ENCODE measurements at regions not wholly inside any gene's neighbourhood (a gene's known extent, or its start where the extent isn't known, plus 50 kb on each side); places are given as distances from the start of the nearest gene placed in this dataset.

GRCh38 chr1:18535391-18536210 lies 54.9 kb downstream of the KLHDC7A start:
- H3K4me3 ChIP-seq (ENCODE audit: low read depth, low read length): no peak overlapping the region
- H3K4me1 ChIP-seq (ENCODE audit: control insufficient read depth, insufficient read depth, low read length): no peaks in the 10 kb centered on the region; the same call in 1 of the 2 replicates
- no peak overlapping the region for H3K9ac ChIP-seq (ENCODE audit: low read depth, low read length)
- H3K36me3 ChIP-seq (ENCODE audit: control insufficient read depth, insufficient read depth, low read length): no peaks in the 10 kb centered on the region
- no peaks in the 10 kb centered on the region for H3K9me3 ChIP-seq (ENCODE audit: control insufficient read depth, insufficient read depth, low read length)
- H3K27ac ChIP-seq (ENCODE audit: low read depth, low read length): no peak overlapping the region
- peaks cover 9% of the 10 kb centered on the region for H3K27me3 ChIP-seq (ENCODE audit: control insufficient read depth, insufficient read depth, low read length)

- no peak overlapping the region for H3K9ac ChIP-seq (ENCODE audit: low read depth, low read length)
- H3K9me3 ChIP-seq (ENCODE audit: control insufficient read depth, insufficient read depth, low read length): no peaks in the 10 kb centered on the region
- H3K27me3 ChIP-seq (ENCODE audit: control insufficient read depth, insufficient read depth, low read length): peaks cover 9% of the 10 kb centered on the region
- no peaks in the 10 kb centered on the region; the same call in 1 of the 2 replicates for H3K4me1 ChIP-seq (ENCODE audit: control insufficient read depth, insufficient read depth, low read length)
- H3K27ac ChIP-seq (ENCODE audit: low read depth, low read length): no peak overlapping the region
- H3K36me3 ChIP-seq (ENCODE audit: control insufficient read depth, insufficient read depth, low read length): no peaks in the 10 kb centered on the region
- no peak overlapping the region for H3K4me3 ChIP-seq (ENCODE audit: low read depth, low read length)
These were observed 55.6 kb downstream of the KLHDC7A start for GRCh38 chr1:18536356-18536755.

GRCh38 chr1:18536915-18537314 lies 56.2 kb downstream of the KLHDC7A start:
- no peak overlapping the region for H3K4me3 ChIP-seq (ENCODE audit: low read depth, low read length)
- no peaks in the 10 kb centered on the region for H3K9me3 ChIP-seq (ENCODE audit: control insufficient read depth, insufficient read depth, low read length)
- no peak overlapping the region for H3K27ac ChIP-seq (ENCODE audit: low read depth, low read length)
- peaks cover under 1% of the 10 kb centered on the region; the same call in 1 of the 2 replicates for H3K4me1 ChIP-seq (ENCODE audit: control insufficient read depth, insufficient read depth, low read length)
- H3K9ac ChIP-seq (ENCODE audit: low read depth, low read length): no peak overlapping the region
- peaks cover 9% of the 10 kb centered on the region for H3K27me3 ChIP-seq (ENCODE audit: control insufficient read depth, insufficient read depth, low read length)
- no peaks in the 10 kb centered on the region for H3K36me3 ChIP-seq (ENCODE audit: control insufficient read depth, insufficient read depth, low read length)

- Histone ChIP-seq H3K9ac (ENCODE audit: low read depth, low read length) (no peak overlapping the region), H3K27me3 (ENCODE audit: control insufficient read depth, insufficient read depth, low read length) (0 out of 2 replicates have a peak, but pooled peaks cover 3% of the 10 kb centered on the region), H3K36me3 (ENCODE audit: control insufficient read depth, insufficient read depth, low read length) (no peaks in the 10 kb centered on the region), H3K4me1 (ENCODE audit: control insufficient read depth, insufficient read depth, low read length) (peaks cover 8% of the 10 kb centered on the region), H3K4me3 (ENCODE audit: low read depth, low read length) (no peak overlapping the region), H3K27ac (ENCODE audit: low read depth, low read length) (no peak overlapping the region), H3K9me3 (ENCODE audit: control insufficient read depth, insufficient read depth, low read length) (no peaks in the 10 kb centered on the region)
These were observed 56.9 kb downstream of the KLHDC7A start for GRCh38 chr1:18537386-18538306.

GRCh38 chr1:18539171-18539570 lies 58.4 kb downstream of the KLHDC7A start:
- Histone ChIP-seq H3K9ac (ENCODE audit: low read depth, low read length) (no peak overlapping the region), H3K9me3 (ENCODE audit: control insufficient read depth, insufficient read depth, low read length) (no peaks in the 10 kb centered on the region), H3K4me1 (ENCODE audit: control insufficient read depth, insufficient read depth, low read length) (peaks cover 14% of the 10 kb centered on the region), H3K4me3 (ENCODE audit: low read depth, low read length) (no peak overlapping the region), H3K27me3 (ENCODE audit: control insufficient read depth, insufficient read depth, low read length) (no peaks in the 10 kb centered on the region), H3K27ac (ENCODE audit: low read depth, low read length) (no peak overlapping the region), H3K36me3 (ENCODE audit: control insufficient read depth, insufficient read depth, low read length) (no peaks in the 10 kb centered on the region)

- Histone ChIP-seq H3K4me3 (ENCODE audit: low read depth, low read length) (no peak overlapping the region), H3K27ac (ENCODE audit: low read depth, low read length) (no peak overlapping the region), H3K36me3 (ENCODE audit: control insufficient read depth, insufficient read depth, low read length) (no peaks in the 10 kb centered on the region), H3K9me3 (ENCODE audit: control insufficient read depth, insufficient read depth, low read length) (no peaks in the 10 kb centered on the region), H3K4me1 (ENCODE audit: control insufficient read depth, insufficient read depth, low read length) (peaks cover 14% of the 10 kb centered on the region), H3K9ac (ENCODE audit: low read depth, low read length) (no peak overlapping the region), H3K27me3 (ENCODE audit: control insufficient read depth, insufficient read depth, low read length) (no peaks in the 10 kb centered on the region)
These were observed 59.5 kb downstream of the KLHDC7A start for GRCh38 chr1:18540136-18540765.

- no peak overlapping the region for H3K9ac ChIP-seq (ENCODE audit: low read depth, low read length)
- H3K9me3 ChIP-seq (ENCODE audit: control insufficient read depth, insufficient read depth, low read length): no peaks in the 10 kb centered on the region
- H3K4me1 ChIP-seq (ENCODE audit: control insufficient read depth, insufficient read depth, low read length): peaks cover 14% of the 10 kb centered on the region
- H3K36me3 ChIP-seq (ENCODE audit: control insufficient read depth, insufficient read depth, low read length): no peaks in the 10 kb centered on the region
- no peak overlapping the region for H3K4me3 ChIP-seq (ENCODE audit: low read depth, low read length)
- H3K27ac ChIP-seq (ENCODE audit: low read depth, low read length): no peak overlapping the region
- no peaks in the 10 kb centered on the region; the same call in 1 of the 2 replicates for H3K27me3 ChIP-seq (ENCODE audit: control insufficient read depth, insufficient read depth, low read length)
These were observed 60.5 kb downstream of the KLHDC7A start for GRCh38 chr1:18541046-18541795.

GRCh38 chr1:18542351-18542750 lies 61.6 kb downstream of the KLHDC7A start:
- no peak overlapping the region for H3K27ac ChIP-seq (ENCODE audit: low read depth, low read length)
- H3K4me3 ChIP-seq (ENCODE audit: low read depth, low read length): no peak overlapping the region
- no peaks in the 10 kb centered on the region for H3K36me3 ChIP-seq (ENCODE audit: control insufficient read depth, insufficient read depth, low read length)
- no peaks in the 10 kb centered on the region for H3K9me3 ChIP-seq (ENCODE audit: control insufficient read depth, insufficient read depth, low read length)
- no peaks in the 10 kb centered on the region; the same call in 1 of the 2 replicates for H3K27me3 ChIP-seq (ENCODE audit: control insufficient read depth, insufficient read depth, low read length)
- no peak overlapping the region for H3K9ac ChIP-seq (ENCODE audit: low read depth, low read length)
- peaks cover 16% of the 10 kb centered on the region for H3K4me1 ChIP-seq (ENCODE audit: control insufficient read depth, insufficient read depth, low read length)

- H3K4me1 ChIP-seq (ENCODE audit: control insufficient read depth, insufficient read depth, low read length): peaks cover 21% of the 10 kb centered on the region
- H3K27me3 ChIP-seq (ENCODE audit: control insufficient read depth, insufficient read depth, low read length): peaks cover 2% of the 10 kb centered on the region; the same call in 1 of the 2 replicates
- H3K4me3 ChIP-seq (ENCODE audit: low read depth, low read length): no peak overlapping the region
- no peak overlapping the region for H3K27ac ChIP-seq (ENCODE audit: low read depth, low read length)
- H3K9me3 ChIP-seq (ENCODE audit: control insufficient read depth, insufficient read depth, low read length): no peaks in the 10 kb centered on the region
- no peaks in the 10 kb centered on the region for H3K36me3 ChIP-seq (ENCODE audit: control insufficient read depth, insufficient read depth, low read length)
- H3K9ac ChIP-seq (ENCODE audit: low read depth, low read length): no peak overlapping the region
These were observed 65.3 kb downstream of the KLHDC7A start for GRCh38 chr1:18546026-18546425.

- Histone ChIP-seq H3K27me3 (ENCODE audit: control insufficient read depth, insufficient read depth, low read length) (peaks cover 2% of the 10 kb centered on the region; the same call in 1 of the 2 replicates), H3K9ac (ENCODE audit: low read depth, low read length) (no peak overlapping the region), H3K36me3 (ENCODE audit: control insufficient read depth, insufficient read depth, low read length) (no peaks in the 10 kb centered on the region), H3K4me3 (ENCODE audit: low read depth, low read length) (no peak overlapping the region), H3K4me1 (ENCODE audit: control insufficient read depth, insufficient read depth, low read length) (peaks cover 15% of the 10 kb centered on the region), H3K27ac (ENCODE audit: low read depth, low read length) (peak overlapping the region; percentile 9), H3K9me3 (ENCODE audit: control insufficient read depth, insufficient read depth, low read length) (no peaks in the 10 kb centered on the region)
These were observed 66.7 kb downstream of the KLHDC7A start for GRCh38 chr1:18547460-18547859.

All from HUES48 (cell line).